HEK293 (cell line): ENCODE measurements at regions not wholly inside any gene's neighbourhood (a gene's known extent, or its start where the extent isn't known, plus 50 kb on each side); places are given as distances from the start of the nearest gene placed in this dataset.

Experiments used
- CTCF ChIA-PET: fragments of 350-600 bp; formaldehyde crosslinking; extraction: SDS; loops from one replicate; lab custom pipeline; 2021; ENCODE audit warnings: antibody characterized with exemption; lab: Yijun Ruan, JAX
- POLR2A ChIA-PET: fragments of 300-600 bp; formaldehyde crosslinking; extraction: SDS; loops from one replicate; lab custom pipeline; 2020; ENCODE audit warnings: antibody characterized with exemption, inconsistent platforms; lab: Yijun Ruan, JAX
- H3K27ac ChIP-seq: fragments of 200-500 bp; sonication (Bioruptor generic); 2 replicates; pipeline ENCODE4 v1.5.1; 2014; ENCODE audit warnings: low read depth, low read length, control low read depth, inconsistent platforms; ENCODE audit errors: extremely low read depth
- H3K36me3 ChIP-seq, 2 experiments: fragments of 200-500 bp in 1 of 2; sonication (Bioruptor generic) in 1 of 2; 1 replicate in 1 of 2; 2 replicates in 1 of 2; pipeline ENCODE4 v1.5.1; 2014 to 2017; ENCODE audit warnings: inconsistent platforms in 2 of 2, low read length in 2 of 2; ENCODE audit not compliant: control insufficient read depth in 2 of 2, insufficient read depth in 1 of 2
- H3K4me1 ChIP-seq: fragments of 200-500 bp; sonication (Bioruptor generic); 2 replicates; pipeline ENCODE4 v1.5.1; 2014; ENCODE audit warnings: mild to moderate bottlenecking, low read length, inconsistent platforms; ENCODE audit not compliant: control insufficient read depth, insufficient read depth
- H3K4me3 ChIP-seq: 2 replicates; pipeline ENCODE4 v1.5.1; 2011; ENCODE audit warnings: low read depth, mild to moderate bottlenecking, control low read depth, low read length, moderate library complexity
- H3K9me3 ChIP-seq: fragments of 200-500 bp; sonication (Bioruptor generic); 2 replicates; pipeline ENCODE4 v1.5.1; 2014; ENCODE audit warnings: low read depth, low read length, inconsistent platforms; ENCODE audit not compliant: control insufficient read depth, insufficient read depth
- BCL11B ChIP-seq: fragments of 450-650 bp; formaldehyde crosslinking; IDR thresholded peaks from 2 replicates; pipeline ENCODE4 v1.5.1; 2016; ENCODE audit warnings: low read depth, missing biosample characterization, missing genetic modification characterization
- FEZF1 ChIP-seq: fragments of 450-650 bp; formaldehyde crosslinking; IDR thresholded peaks from 2 replicates; pipeline ENCODE4 v1.5.1; 2016; ENCODE audit warnings: missing biosample characterization, missing genetic modification characterization
- GLI2 ChIP-seq: fragments of 450-650 bp; formaldehyde crosslinking; IDR thresholded peaks from 2 replicates; pipeline ENCODE4; 2017; ENCODE audit warnings: missing biosample characterization, missing genetic modification characterization, low read depth, borderline replicate concordance
- KLF10 ChIP-seq: fragments of 450-650 bp; IDR thresholded peaks from 2 replicates; pipeline ENCODE4 v1.5.1; 2018; ENCODE audit warnings: missing biosample characterization, mild to moderate bottlenecking, missing genetic modification characterization
- KLF9 ChIP-seq: fragments of 450-650 bp; formaldehyde crosslinking; IDR thresholded peaks from 2 replicates; pipeline ENCODE4 v1.5.1; 2016; ENCODE audit warnings: missing biosample characterization, missing genetic modification characterization, low read depth
- ZFP3 ChIP-seq: fragments of 450-650 bp; formaldehyde crosslinking; IDR thresholded peaks from 2 replicates; pipeline ENCODE4 v1.5.1; 2016; ENCODE audit warnings: low read depth, missing biosample characterization, missing genetic modification characterization
- ZNF174 ChIP-seq: fragments of 450-650 bp; formaldehyde crosslinking; IDR thresholded peaks from 2 replicates; pipeline ENCODE4 v1.5.0; 2017; ENCODE audit warnings: missing biosample characterization, mild to moderate bottlenecking, missing genetic modification characterization
- ZNF274 ChIP-seq, 2 experiments: fragments of 200-500 bp in 1 of 2; fragments of 450-650 bp in 1 of 2; sonication (Bioruptor generic) in 1 of 2; formaldehyde crosslinking in 1 of 2; IDR thresholded peaks; 2 replicates each; pipeline versions ENCODE4 v1.5.1 to v1.6.1; 2014 to 2016; ENCODE audit warnings: borderline replicate concordance in 1 of 2, inconsistent platforms in 1 of 2, low read length in 1 of 2, missing biosample characterization in 1 of 2, missing genetic modification characterization in 1 of 2
- ZNF341 ChIP-seq: fragments of 450-650 bp; formaldehyde crosslinking; IDR thresholded peaks from 2 replicates; pipeline ENCODE4; 2016; ENCODE audit warnings: low read depth, missing biosample characterization, missing genetic modification characterization
- ZNF354C ChIP-seq: fragments of 450-650 bp; formaldehyde crosslinking; IDR thresholded peaks from 2 replicates; pipeline ENCODE4 v1.5.1; 2016; ENCODE audit warnings: missing biosample characterization, missing genetic modification characterization, low read depth, borderline replicate concordance
- ZNF426 ChIP-seq: fragments of 450-650 bp; formaldehyde crosslinking; IDR thresholded peaks from 2 replicates; pipeline ENCODE4 v1.5.1; 2017; ENCODE audit warnings: missing biosample characterization, missing genetic modification characterization, mild to moderate bottlenecking, inconsistent platforms, moderate library complexity
- ZNF433 ChIP-seq: fragments of 450-650 bp; formaldehyde crosslinking; IDR thresholded peaks from 2 replicates; pipeline ENCODE4 v1.5.1; 2016; ENCODE audit warnings: missing biosample characterization, missing genetic modification characterization, low read depth
- ZNF544 ChIP-seq: fragments of 450-650 bp; formaldehyde crosslinking; IDR thresholded peaks from 2 replicates; pipeline ENCODE4 v1.5.0; 2017; ENCODE audit warnings: missing biosample characterization, missing genetic modification characterization
- ZNF664 ChIP-seq: fragments of 450-650 bp; formaldehyde crosslinking; IDR thresholded peaks from 2 replicates; pipeline ENCODE4 v1.5.1; 2016; ENCODE audit warnings: missing biosample characterization, missing genetic modification characterization
- ZNF747 ChIP-seq: fragments of 450-650 bp; formaldehyde crosslinking; IDR thresholded peaks from 2 replicates; pipeline ENCODE4 v1.5.1; 2016; ENCODE audit warnings: missing biosample characterization, missing genetic modification characterization
- TF ChIP-seq, protein P1 (sequence below): fragments of 450-650 bp; formaldehyde crosslinking; IDR thresholded peaks from 2 replicates; pipeline ENCODE4 v1.5.1; 2016; ENCODE audit warnings: missing biosample characterization, missing genetic modification characterization
- TF ChIP-seq, protein P2 (sequence below): fragments of 450-650 bp; formaldehyde crosslinking; IDR thresholded peaks from 2 replicates; pipeline ENCODE4 v1.5.1; 2017; ENCODE audit warnings: missing biosample characterization, missing genetic modification characterization
- TF ChIP-seq, protein P3 (sequence below): fragments of 450-650 bp; formaldehyde crosslinking; IDR thresholded peaks from 2 replicates; pipeline ENCODE4 v1.5.1; 2016; ENCODE audit warnings: missing biosample characterization, missing genetic modification characterization
- TF ChIP-seq, protein P4 (sequence below): fragments of 450-650 bp; formaldehyde crosslinking; IDR thresholded peaks from 2 replicates; pipeline ENCODE4 v1.5.1; 2016; ENCODE audit warnings: missing biosample characterization, missing genetic modification characterization, borderline replicate concordance
- TF ChIP-seq, protein P5 (sequence below): fragments of 450-650 bp; formaldehyde crosslinking; IDR thresholded peaks from 2 replicates; pipeline ENCODE4 v1.5.1; 2016; ENCODE audit warnings: missing biosample characterization, missing genetic modification characterization, low read depth

DNA sequence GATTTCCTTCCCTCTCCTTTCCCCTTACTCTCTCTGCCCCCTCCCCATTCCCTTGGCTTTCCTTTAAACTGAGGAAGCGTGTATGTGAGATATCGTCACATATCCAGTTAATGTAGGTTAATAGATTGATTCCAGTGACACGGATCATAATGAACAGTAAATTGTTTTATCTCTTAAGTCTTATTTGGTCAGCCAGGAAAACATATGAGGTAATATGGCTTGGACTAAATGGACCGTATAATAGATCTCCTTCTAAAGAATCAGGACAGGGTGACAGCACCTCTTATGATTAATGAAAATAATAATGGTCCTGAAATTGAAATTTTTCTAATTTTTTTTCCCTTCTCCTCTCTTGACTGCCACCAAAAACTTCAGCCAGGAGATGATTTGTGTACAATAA lies 779.8 kb upstream of the NR2F2 start (continued):
- TF ChIP-seq, protein P1, sequence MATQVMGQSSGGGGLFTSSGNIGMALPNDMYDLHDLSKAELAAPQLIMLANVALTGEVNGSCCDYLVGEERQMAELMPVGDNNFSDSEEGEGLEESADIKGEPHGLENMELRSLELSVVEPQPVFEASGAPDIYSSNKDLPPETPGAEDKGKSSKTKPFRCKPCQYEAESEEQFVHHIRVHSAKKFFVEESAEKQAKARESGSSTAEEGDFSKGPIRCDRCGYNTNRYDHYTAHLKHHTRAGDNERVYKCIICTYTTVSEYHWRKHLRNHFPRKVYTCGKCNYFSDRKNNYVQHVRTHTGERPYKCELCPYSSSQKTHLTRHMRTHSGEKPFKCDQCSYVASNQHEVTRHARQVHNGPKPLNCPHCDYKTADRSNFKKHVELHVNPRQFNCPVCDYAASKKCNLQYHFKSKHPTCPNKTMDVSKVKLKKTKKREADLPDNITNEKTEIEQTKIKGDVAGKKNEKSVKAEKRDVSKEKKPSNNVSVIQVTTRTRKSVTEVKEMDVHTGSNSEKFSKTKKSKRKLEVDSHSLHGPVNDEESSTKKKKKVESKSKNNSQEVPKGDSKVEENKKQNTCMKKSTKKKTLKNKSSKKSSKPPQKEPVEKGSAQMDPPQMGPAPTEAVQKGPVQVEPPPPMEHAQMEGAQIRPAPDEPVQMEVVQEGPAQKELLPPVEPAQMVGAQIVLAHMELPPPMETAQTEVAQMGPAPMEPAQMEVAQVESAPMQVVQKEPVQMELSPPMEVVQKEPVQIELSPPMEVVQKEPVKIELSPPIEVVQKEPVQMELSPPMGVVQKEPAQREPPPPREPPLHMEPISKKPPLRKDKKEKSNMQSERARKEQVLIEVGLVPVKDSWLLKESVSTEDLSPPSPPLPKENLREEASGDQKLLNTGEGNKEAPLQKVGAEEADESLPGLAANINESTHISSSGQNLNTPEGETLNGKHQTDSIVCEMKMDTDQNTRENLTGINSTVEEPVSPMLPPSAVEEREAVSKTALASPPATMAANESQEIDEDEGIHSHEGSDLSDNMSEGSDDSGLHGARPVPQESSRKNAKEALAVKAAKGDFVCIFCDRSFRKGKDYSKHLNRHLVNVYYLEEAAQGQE (tag by site-specific recombination) = no peak
- no peak for TF ChIP-seq ZNF274 (IDR thresholded peaks at IDR 0.05; ENCODE audit: low read length)
- no peak for TF ChIP-seq ZNF274 (tag by site-specific recombination; IDR thresholded peaks at IDR 0.05; ENCODE audit: borderline replicate concordance)
- 0 out of 2 replicates have a peak, but pooled peaks have one; percentile 10 for TF ChIP-seq GLI2 (tag by site-specific recombination)
- TF ChIP-seq, protein P2, sequence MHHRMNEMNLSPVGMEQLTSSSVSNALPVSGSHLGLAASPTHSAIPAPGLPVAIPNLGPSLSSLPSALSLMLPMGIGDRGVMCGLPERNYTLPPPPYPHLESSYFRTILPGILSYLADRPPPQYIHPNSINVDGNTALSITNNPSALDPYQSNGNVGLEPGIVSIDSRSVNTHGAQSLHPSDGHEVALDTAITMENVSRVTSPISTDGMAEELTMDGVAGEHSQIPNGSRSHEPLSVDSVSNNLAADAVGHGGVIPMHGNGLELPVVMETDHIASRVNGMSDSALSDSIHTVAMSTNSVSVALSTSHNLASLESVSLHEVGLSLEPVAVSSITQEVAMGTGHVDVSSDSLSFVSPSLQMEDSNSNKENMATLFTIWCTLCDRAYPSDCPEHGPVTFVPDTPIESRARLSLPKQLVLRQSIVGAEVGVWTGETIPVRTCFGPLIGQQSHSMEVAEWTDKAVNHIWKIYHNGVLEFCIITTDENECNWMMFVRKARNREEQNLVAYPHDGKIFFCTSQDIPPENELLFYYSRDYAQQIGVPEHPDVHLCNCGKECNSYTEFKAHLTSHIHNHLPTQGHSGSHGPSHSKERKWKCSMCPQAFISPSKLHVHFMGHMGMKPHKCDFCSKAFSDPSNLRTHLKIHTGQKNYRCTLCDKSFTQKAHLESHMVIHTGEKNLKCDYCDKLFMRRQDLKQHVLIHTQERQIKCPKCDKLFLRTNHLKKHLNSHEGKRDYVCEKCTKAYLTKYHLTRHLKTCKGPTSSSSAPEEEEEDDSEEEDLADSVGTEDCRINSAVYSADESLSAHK (tag by site-specific recombination) = no peak
- TF ChIP-seq ZFP3 (tag by site-specific recombination) = no peak
- TF ChIP-seq FEZF1 (tag by site-specific recombination) = peak; percentile 39; the same call in 1 of the 2 replicates
- TF ChIP-seq BCL11B (tag by site-specific recombination) = no peak
- TF ChIP-seq KLF10 (tag by site-specific recombination) = no peak
- TF ChIP-seq ZNF426 (tag by site-specific recombination) = no peak

DNA sequence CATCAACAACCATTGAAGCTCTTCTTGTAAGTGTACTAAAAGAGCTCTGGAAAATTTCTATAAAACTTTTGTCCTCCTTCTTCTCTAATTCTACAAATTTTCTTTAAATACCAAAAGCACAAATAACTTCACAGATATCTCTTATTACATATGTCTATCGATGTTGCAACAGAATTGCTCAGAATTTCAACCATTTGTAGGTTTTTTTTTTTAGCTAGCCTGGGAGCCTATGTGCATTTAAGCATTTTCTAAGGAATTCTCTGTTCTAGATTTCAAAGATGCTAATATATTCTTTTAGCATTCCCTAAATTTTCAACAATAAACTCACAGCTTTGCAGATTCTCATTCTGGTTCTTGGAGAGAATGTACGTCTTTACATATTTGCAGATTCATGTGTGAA lies 774.3 kb upstream of the NR2F2 start:
- H3K27ac ChIP-seq = peak overlapping the region; percentile 99; the same call in 1 of the 2 replicates
- H3K9me3 ChIP-seq = no peaks in the 10 kb centered on the region
- no peak overlapping the region for H3K4me3 ChIP-seq
- H3K36me3 ChIP-seq = no peaks in the 10 kb centered on the region
- CTCF ChIA-PET = interaction anchor here (0.7 to 1.4 kb wide), 4 partner anchors 9 to 885 kb away, joined by 3 to 6 read pairs (median 4); no protein-coding TSS in a partner anchor
- peaks cover 24% of the 10 kb centered on the region for H3K4me1 ChIP-seq
- POLR2A ChIA-PET = interaction anchor here (1.0 to 1.6 kb wide), 4 partner anchors 64 to 799 kb away, joined by 3 to 6 read pairs (median 4); no protein-coding TSS in a partner anchor
- no peak for TF ChIP-seq KLF9 (tag by site-specific recombination)
- TF ChIP-seq, protein P3, sequence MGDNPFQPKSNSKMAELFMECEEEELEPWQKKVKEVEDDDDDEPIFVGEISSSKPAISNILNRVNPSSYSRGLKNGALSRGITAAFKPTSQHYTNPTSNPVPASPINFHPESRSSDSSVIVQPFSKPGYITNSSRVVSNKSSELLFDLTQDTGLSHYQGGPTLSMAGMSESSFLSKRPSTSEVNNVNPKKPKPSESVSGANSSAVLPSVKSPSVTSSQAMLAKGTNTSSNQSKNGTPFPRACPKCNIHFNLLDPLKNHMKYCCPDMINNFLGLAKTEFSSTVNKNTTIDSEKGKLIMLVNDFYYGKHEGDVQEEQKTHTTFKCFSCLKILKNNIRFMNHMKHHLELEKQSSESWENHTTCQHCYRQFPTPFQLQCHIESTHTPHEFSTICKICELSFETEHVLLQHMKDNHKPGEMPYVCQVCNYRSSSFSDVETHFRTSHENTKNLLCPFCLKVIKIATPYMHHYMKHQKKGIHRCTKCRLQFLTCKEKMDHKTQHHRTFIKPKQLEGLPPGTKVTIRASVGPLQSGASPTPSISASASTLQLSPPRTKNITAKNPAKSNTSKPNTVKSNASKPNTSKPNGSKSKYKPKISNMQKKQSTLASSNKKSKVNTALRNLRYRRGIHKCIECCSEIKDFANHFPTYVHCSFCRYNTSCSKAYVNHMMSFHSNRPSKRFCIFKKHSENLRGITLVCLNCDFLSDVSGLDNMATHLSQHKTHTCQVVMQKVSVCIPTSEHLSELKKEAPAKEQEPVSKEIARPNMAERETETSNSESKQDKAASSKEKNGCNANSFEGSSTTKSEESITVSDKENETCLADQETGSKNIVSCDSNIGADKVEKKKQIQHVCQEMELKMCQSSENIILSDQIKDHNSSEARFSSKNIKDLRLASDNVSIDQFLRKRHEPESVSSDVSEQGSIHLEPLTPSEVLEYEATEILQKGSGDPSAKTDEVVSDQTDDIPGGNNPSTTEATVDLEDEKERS (tag by site-specific recombination) = no peak
- TF ChIP-seq ZNF433 (tag by site-specific recombination) = no peak
- TF ChIP-seq ZNF747 (tag by site-specific recombination) = no peak
- TF ChIP-seq ZNF341 = no peak
- TF ChIP-seq ZNF354C (tag by site-specific recombination) = no peak
- TF ChIP-seq, protein P4, sequence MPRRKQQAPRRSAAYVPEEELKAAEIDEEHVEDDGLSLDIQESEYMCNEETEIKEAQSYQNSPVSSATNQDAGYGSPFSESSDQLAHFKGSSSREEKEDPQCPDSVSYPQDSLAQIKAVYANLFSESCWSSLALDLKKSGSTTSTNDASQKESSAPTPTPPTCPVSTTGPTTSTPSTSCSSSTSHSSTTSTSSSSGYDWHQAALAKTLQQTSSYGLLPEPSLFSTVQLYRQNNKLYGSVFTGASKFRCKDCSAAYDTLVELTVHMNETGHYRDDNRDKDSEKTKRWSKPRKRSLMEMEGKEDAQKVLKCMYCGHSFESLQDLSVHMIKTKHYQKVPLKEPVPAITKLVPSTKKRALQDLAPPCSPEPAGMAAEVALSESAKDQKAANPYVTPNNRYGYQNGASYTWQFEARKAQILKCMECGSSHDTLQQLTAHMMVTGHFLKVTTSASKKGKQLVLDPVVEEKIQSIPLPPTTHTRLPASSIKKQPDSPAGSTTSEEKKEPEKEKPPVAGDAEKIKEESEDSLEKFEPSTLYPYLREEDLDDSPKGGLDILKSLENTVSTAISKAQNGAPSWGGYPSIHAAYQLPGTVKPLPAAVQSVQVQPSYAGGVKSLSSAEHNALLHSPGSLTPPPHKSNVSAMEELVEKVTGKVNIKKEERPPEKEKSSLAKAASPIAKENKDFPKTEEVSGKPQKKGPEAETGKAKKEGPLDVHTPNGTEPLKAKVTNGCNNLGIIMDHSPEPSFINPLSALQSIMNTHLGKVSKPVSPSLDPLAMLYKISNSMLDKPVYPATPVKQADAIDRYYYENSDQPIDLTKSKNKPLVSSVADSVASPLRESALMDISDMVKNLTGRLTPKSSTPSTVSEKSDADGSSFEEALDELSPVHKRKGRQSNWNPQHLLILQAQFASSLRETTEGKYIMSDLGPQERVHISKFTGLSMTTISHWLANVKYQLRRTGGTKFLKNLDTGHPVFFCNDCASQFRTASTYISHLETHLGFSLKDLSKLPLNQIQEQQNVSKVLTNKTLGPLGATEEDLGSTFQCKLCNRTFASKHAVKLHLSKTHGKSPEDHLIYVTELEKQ (tag by site-specific recombination) = no peak
- TF ChIP-seq, protein P5, sequence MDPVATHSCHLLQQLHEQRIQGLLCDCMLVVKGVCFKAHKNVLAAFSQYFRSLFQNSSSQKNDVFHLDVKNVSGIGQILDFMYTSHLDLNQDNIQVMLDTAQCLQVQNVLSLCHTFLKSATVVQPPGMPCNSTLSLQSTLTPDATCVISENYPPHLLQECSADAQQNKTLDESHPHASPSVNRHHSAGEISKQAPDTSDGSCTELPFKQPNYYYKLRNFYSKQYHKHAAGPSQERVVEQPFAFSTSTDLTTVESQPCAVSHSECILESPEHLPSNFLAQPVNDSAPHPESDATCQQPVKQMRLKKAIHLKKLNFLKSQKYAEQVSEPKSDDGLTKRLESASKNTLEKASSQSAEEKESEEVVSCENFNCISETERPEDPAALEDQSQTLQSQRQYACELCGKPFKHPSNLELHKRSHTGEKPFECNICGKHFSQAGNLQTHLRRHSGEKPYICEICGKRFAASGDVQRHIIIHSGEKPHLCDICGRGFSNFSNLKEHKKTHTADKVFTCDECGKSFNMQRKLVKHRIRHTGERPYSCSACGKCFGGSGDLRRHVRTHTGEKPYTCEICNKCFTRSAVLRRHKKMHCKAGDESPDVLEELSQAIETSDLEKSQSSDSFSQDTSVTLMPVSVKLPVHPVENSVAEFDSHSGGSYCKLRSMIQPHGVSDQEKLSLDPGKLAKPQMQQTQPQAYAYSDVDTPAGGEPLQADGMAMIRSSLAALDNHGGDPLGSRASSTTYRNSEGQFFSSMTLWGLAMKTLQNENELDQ (tag by site-specific recombination) = no peak
- no peak for TF ChIP-seq ZNF544 (tag by site-specific recombination)
- TF ChIP-seq ZNF426 (tag by site-specific recombination) = no peak
- no peak for TF ChIP-seq ZNF664 (tag by site-specific recombination)
- TF ChIP-seq ZNF174 (tag by site-specific recombination) = no peak
